ENCODE measurements at regions not wholly inside any gene's neighbourhood (a gene's known extent, or its start where the extent isn't known, plus 50 kb on each side); places are given as distances from the start of the nearest gene placed in this dataset.

- no peak for DNase-seq
Observed at GRCh38 chr7:31456646-31457368, 57.1 kb upstream of the ITPRID1 start.

DNA sequence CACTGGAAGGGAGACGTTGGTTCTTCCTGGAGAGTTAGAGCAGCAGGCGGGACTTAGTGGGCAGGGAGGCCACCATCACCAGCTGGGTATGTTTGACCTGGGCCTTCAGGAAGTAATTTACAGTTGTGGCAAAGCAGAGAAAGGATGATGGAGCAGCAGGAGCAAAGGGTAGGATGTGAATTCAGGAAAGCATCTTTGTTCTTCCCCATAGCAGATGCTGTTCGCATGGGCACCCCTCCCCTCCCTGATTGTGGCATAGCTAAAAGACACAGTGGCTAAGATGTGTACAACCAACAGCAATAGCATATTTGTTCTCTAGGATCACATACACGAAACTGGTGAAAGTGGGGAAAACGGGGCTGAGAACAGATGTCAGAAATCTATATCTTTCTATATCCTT lies 56.3 kb upstream of the ITPRID1 start:
- DNase-seq: no peak

DNA sequence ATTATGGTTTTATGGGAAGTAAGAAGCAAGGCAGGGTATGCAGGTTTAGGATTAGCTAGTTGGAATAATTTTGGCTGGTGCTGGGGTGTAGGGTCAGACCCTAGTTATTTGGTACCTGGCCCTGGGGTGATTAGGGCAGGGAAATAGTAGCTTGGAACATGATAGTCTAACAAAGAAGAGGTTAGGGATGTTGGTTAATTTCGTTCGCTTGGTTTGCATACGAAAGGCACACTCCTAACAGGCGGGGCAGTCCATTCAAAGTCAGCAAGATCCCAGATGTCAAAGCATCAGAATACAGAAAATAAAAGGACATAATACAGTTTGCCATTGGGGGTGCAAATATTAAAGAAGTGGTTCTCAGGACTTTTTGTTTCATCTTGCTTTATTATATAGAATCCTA lies 55.7 kb upstream of the ITPRID1 start:
- no peak for DNase-seq

- DNase-seq: no peak
Observed at GRCh38 chr7:31462636-31463035, 51.3 kb upstream of the ITPRID1 start.

Data from left kidney (tissue), 1 donor.